ENCODE measurements at regions not wholly inside any gene's neighbourhood (a gene's known extent, or its start where the extent isn't known, plus 50 kb on each side); places are given as distances from the start of the nearest gene placed in this dataset.

DNA sequence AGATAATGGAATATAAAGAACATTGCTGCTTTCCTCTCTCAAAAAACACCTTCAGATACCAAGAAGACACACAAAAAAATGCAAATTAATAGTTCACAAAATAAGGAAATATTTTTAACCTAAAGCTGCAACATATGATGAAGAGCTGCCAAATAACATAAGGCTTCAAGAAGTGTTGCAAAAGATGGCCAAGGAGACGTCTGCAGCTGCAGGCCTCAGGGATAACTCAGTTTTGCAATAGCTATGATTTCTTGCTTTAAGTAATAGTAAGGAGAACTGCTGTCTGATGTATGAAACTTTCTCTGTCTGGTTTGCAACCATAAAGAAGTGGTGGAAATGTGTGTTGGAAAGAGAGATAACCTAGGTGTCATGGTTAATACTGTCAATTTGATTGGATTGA, 1237.5 kb downstream of the MRPL39 start:
- TF ChIP-seq EZH2 (IDR thresholded peaks at IDR 0.05; ENCODE audit: borderline replicate concordance, low read depth, low read length, severe bottlenecking) (no peak), POLR2A (IDR thresholded peaks at IDR 0.05; ENCODE audit: low read depth, low read length) (no peak), JUN (IDR thresholded peaks at IDR 0.05; ENCODE audit: borderline replicate concordance, insufficient read depth, insufficient read length, low read depth) (no peak), MYC (IDR thresholded peaks at IDR 0.05; ENCODE audit: low read depth, low read length) (no peak)
- TF ChIP-seq, protein P1, sequence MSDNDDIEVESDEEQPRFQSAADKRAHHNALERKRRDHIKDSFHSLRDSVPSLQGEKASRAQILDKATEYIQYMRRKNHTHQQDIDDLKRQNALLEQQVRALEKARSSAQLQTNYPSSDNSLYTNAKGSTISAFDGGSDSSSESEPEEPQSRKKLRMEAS (IDR thresholded peaks at IDR 0.05; ENCODE audit: insufficient read depth, insufficient read length): no peak

DNA sequence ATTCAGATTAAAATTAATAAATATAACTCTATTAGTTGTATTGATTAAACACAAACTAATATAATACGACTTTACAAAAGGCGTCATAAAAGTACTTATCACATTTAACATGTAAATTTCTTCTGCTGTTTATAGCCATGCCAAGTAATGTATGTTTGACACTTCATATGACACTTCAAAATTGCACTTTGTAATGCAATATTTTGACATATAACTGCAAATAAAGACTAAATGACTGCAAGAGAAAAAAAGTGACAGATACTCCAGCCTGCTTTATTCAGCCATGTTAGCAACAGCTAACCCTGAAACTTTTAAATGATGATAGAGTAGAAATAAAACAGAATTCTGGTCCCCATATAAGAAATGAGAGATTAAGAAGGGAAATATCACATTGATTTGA, 1238.0 kb downstream of the MRPL39 start:
- Histone ChIP-seq H3K9me1 (replicated peaks; ENCODE audit: control insufficient read depth, extremely low read depth, insufficient read depth, low read length) (no peaks in the 10 kb centered on the region), H2AFZ (ENCODE audit: low read depth, low read length) (no peak overlapping the region), H3K4me1 (ENCODE audit: control insufficient read depth, extremely low read depth, insufficient read depth, low read length) (no peaks in the 10 kb centered on the region), H3K79me2 (ENCODE audit: control insufficient read depth, insufficient read depth, low read length) (no peaks in the 10 kb centered on the region), H4K20me1 (replicated peaks; ENCODE audit: control insufficient read depth, extremely low read depth, insufficient read depth, low read length) (no peaks in the 10 kb centered on the region), H3K9me3 (replicated peaks; ENCODE audit: control insufficient read depth, insufficient read depth, low read length) (no peaks in the 10 kb centered on the region), H3K9ac (replicated peaks; ENCODE audit: extremely low read depth, insufficient read depth, low read length) (no peak overlapping the region), H3K4me3 (replicated peaks in 1 of 3; ENCODE audit: insufficient read depth in 1 of 3, low read depth in 1 of 3, low read length in 3 of 3) (no peak overlapping the region), H3K27ac (ENCODE audit: insufficient read depth, low read depth, low read length) (no peak overlapping the region), H3K27me3 (ENCODE audit: control insufficient read depth in 2 of 2, insufficient read depth in 2 of 2, low read length in 2 of 2) (no peaks in the 10 kb centered on the region), H3K36me3 (ENCODE audit: control insufficient read depth in 2 of 2, extremely low read depth in 1 of 2, insufficient read depth in 2 of 2, low read length in 2 of 2) (no peaks in the 10 kb centered on the region), H3K4me2 (ENCODE audit: insufficient read depth, low read length) (no peak overlapping the region)
- ChIA-PET CTCF (no interaction called here), POLR2A (no interaction called here)
- FAIRE-seq: no peak
- TF ChIP-seq FOS (IDR thresholded peaks at IDR 0.05; ENCODE audit: borderline replicate concordance, insufficient read depth, low read length) (no peak), POLR2A (IDR thresholded peaks at IDR 0.05; ENCODE audit: low read depth, low read length) (no peak), GATA2 (IDR thresholded peaks at IDR 0.05; ENCODE audit: insufficient read depth, insufficient read length, low read depth, low read length) (no peak), EZH2 (IDR thresholded peaks at IDR 0.05; ENCODE audit: borderline replicate concordance, low read depth, low read length, severe bottlenecking) (no peak), JUN (IDR thresholded peaks at IDR 0.05; ENCODE audit: borderline replicate concordance, insufficient read depth, insufficient read length, low read depth) (no peak), MYC (IDR thresholded peaks at IDR 0.05; ENCODE audit: low read depth, low read length) (no peak), POLR2AphosphoS5 (IDR thresholded peaks at IDR 0.05; ENCODE audit: insufficient read depth, low read depth, low read length) (no peak)
- TF ChIP-seq, protein P2, sequence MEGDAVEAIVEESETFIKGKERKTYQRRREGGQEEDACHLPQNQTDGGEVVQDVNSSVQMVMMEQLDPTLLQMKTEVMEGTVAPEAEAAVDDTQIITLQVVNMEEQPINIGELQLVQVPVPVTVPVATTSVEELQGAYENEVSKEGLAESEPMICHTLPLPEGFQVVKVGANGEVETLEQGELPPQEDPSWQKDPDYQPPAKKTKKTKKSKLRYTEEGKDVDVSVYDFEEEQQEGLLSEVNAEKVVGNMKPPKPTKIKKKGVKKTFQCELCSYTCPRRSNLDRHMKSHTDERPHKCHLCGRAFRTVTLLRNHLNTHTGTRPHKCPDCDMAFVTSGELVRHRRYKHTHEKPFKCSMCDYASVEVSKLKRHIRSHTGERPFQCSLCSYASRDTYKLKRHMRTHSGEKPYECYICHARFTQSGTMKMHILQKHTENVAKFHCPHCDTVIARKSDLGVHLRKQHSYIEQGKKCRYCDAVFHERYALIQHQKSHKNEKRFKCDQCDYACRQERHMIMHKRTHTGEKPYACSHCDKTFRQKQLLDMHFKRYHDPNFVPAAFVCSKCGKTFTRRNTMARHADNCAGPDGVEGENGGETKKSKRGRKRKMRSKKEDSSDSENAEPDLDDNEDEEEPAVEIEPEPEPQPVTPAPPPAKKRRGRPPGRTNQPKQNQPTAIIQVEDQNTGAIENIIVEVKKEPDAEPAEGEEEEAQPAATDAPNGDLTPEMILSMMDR (IDR thresholded peaks at IDR 0.05; ENCODE audit: extremely low read depth in 1 of 2, insufficient read depth in 1 of 2, low read depth in 1 of 2, low read length in 2 of 2): no peak
- TF ChIP-seq, protein P1 (IDR thresholded peaks at IDR 0.05; ENCODE audit: insufficient read depth, insufficient read length): no peak
- intact Hi-C loops (cut with micrococcal nuclease): no loop called here
- dilution Hi-C loops (cut with MboI; ENCODE audit: extremely low pct_ligation_motif_present, low sequenced_read_pairs): no loop called here
- BruUV-seq (replicated peaks): no TSS peak
- DNase-seq (ENCODE audit: low read depth, low spot score): no peak

More for the DNA sequence above, 1237.5 kb downstream of the MRPL39 start:
- H2AFZ ChIP-seq (ENCODE audit: low read depth, low read length): no peak overlapping the region
- no peaks in the 10 kb centered on the region for H3K9me1 ChIP-seq (replicated peaks; ENCODE audit: control insufficient read depth, extremely low read depth, insufficient read depth, low read length)
- no peaks in the 10 kb centered on the region for H3K9me3 ChIP-seq (replicated peaks; ENCODE audit: control insufficient read depth, insufficient read depth, low read length)
- ChIA-PET CTCF (no interaction called here), POLR2A (no interaction called here)
- dilution Hi-C loops (cut with MboI; ENCODE audit: extremely low pct_ligation_motif_present, low sequenced_read_pairs): no loop called here
- H3K9ac ChIP-seq (replicated peaks; ENCODE audit: extremely low read depth, insufficient read depth, low read length): no peak overlapping the region
- no peaks in the 10 kb centered on the region for H3K27me3 ChIP-seq (ENCODE audit: control insufficient read depth in 2 of 2, insufficient read depth in 2 of 2, low read length in 2 of 2)
- DNase-seq (ENCODE audit: low read depth, low spot score) (no peak), FAIRE-seq (no peak)
- H3K27ac ChIP-seq (ENCODE audit: insufficient read depth, low read depth, low read length): no peak overlapping the region
- no peaks in the 10 kb centered on the region for H3K36me3 ChIP-seq (ENCODE audit: control insufficient read depth in 2 of 2, extremely low read depth in 1 of 2, insufficient read depth in 2 of 2, low read length in 2 of 2)
- H3K79me2 ChIP-seq (ENCODE audit: control insufficient read depth, insufficient read depth, low read length): no peaks in the 10 kb centered on the region
- H3K4me1 ChIP-seq (ENCODE audit: control insufficient read depth, extremely low read depth, insufficient read depth, low read length): no peaks in the 10 kb centered on the region
- intact Hi-C loops (cut with micrococcal nuclease): no loop called here
- H3K4me2 ChIP-seq (ENCODE audit: insufficient read depth, low read length): no peak overlapping the region
- H4K20me1 ChIP-seq (replicated peaks; ENCODE audit: control insufficient read depth, extremely low read depth, insufficient read depth, low read length): no peaks in the 10 kb centered on the region
- H3K4me3 ChIP-seq (replicated peaks in 1 of 3; ENCODE audit: insufficient read depth in 1 of 3, low read depth in 1 of 3, low read length in 3 of 3): no peak overlapping the region
- no TSS peak for BruUV-seq (replicated peaks)

Measured in endothelial cell of umbilical vein (primary cell).